ENCODE measurements at regions not wholly inside any gene's neighbourhood (a gene's known extent, or its start where the extent isn't known, plus 50 kb on each side); places are given as distances from the start of the nearest gene placed in this dataset.

DNA sequence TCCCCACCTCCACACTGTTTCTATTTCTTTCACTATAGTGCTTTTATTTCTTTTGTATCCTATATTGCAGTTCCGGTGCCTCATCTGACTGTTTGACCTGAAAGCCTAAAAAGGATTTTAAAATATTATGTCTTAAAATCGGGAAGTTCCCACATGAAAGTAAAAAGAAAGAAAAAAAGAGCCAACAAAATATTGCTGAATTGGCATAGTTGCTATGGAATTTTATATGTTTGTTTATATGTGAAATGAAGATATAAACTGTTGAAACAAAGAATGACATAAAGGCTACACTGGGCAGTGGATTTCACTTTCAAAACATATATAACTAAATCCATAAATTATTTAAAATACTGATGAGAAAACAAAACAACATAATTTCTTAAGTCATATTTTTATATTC is 1383.7 kb downstream of the C4orf33 start:
- DNase-seq (ENCODE audit: low read depth in 2 of 2) = no peak

GRCh38 chr4:130484826-130485225 is 1388.9 kb downstream of the C4orf33 start:
- DNase-seq (ENCODE audit: low read depth in 2 of 2) = no peak

DNA sequence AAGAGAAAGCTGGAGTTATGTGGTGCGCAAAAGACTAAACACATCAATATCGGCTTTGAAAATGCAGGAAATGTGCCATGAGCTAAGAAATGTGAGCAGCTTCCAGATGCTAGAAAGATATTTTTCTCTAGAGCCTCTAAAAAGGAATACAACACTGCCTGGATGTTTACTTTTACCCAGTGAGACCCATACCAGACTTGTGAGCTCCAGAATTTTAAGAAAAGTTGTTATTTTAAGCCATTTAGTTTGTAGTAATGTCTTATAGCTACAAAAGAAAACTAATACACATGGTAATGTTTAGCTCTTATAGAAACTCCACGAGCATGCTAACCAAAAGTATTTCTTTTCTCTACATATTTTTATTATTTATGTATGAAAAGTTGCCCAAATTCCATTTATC is 1389.4 kb downstream of the C4orf33 start:
- no peak for DNase-seq (ENCODE audit: low read depth in 2 of 2)

GRCh38 chr4:130486186-130486585 is 1390.2 kb downstream of the C4orf33 start:
- no peak for DNase-seq (ENCODE audit: low read depth in 2 of 2)

GRCh38 chr4:130486841-130487240 is 1390.9 kb downstream of the C4orf33 start:
- no peak for DNase-seq (ENCODE audit: low read depth in 2 of 2)

DNA sequence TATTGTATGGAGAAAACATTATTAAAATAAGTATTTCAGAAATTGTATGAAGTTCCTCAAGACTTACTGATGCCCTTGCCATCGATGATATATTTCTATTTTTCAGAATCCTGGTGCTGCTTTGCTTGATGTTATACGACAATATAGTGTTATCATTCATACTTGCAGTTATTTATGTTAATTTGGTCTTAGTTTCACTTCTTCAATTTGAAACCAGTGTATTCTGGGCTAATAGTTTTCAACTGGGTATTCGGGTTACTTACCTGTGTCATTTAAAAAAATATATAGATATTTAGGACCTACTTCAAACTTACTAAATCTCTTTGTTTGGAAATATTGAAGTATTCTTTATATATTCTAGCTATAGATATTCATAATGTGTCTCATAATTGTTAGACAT is 1414.7 kb downstream of the C4orf33 start:
- no peak for DNase-seq (ENCODE audit: low read depth in 2 of 2)

- DNase-seq (ENCODE audit: low read depth in 2 of 2) = no peak
These were observed 1415.8 kb downstream of the C4orf33 start for GRCh38 chr4:130511776-130512175.

DNA sequence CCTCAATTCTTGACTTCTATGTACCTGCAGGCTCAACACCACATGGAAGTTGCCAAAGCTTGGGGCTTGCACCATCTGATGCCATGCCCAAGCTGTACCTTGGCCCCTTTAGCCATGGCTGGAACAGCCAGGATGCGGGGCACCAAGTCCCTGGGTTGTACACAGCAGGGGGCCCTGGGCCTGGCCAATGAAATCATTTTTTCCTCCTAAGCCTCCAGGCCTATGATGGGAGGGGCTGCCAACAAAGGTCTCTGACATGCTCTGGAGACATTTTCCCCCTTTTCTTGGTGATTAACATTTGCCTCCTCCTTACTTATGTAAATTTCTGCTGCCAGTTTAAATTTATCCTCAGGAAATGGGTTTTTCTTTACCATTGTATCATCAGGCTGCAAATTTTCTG is 1428.1 kb downstream of the C4orf33 start:
- no peak for DNase-seq (ENCODE audit: low read depth in 2 of 2)

DNA sequence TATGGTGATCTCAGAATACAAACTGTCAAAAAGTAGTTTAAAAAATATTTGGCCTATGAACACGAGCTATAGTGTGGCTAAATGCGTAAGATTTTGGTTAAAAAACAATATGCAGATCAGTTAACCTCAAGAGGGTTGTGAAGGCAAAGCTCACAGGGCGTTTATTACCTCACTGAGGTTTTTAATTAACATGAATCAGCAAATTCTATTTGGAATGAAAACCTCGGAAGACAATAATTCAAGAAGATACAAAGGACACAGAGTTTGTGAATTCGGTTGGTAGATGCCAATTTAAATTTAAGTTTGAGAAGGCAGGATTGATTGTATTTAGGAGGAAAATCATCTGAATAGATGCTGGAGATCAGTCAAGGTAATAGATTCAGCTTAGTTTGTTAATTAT is 1434.6 kb downstream of the C4orf33 start:
- no peak for DNase-seq (ENCODE audit: low read depth in 2 of 2)

GRCh38 chr4:130534651-130535050 is 1438.7 kb downstream of the C4orf33 start:
- no peak for DNase-seq (ENCODE audit: low read depth in 2 of 2)

DNA sequence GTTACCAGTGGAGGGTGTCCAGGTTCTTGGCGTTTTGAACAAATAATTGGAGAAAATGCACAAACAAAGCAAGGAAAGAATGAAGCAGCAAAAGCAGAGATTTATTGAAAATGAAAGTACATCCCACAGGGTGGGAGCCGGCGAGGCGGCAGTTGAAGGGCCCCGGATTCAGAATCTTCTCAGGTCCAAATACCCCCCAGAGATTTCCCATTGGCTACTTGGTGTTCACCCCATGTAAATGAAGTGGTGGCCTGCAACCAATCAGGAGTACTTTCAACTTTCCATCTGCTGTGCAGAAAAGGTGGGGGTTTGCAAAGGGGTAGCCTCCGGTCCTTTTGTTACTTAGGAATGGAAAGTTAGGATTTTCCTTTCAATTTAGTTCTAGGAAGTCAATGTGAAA is 1447.0 kb downstream of the C4orf33 start:
- DNase-seq (ENCODE audit: low read depth in 2 of 2) = no peak

DNA sequence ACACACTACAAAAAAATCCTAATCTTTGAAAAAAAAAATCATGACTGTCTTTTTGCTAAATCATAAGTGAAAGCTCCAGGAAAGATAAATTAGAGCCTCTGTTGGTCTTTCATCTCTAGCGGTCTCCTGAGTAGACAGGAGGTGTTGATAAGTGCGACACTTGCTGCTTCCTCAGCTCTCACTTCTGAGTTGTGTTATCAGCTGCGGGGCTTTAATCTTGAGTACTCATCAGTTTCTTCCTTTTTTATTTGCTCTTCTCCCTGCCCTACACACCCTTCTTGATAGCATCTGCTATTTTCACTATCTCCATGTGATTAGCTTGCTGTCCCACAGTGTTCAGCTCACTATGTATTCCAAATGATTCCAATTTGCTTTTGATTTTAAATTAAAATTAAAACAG is 1449.2 kb downstream of the C4orf33 start:
- no peak for DNase-seq (ENCODE audit: low read depth in 2 of 2)

GRCh38 chr4:130545596-130545995 is 1449.6 kb downstream of the C4orf33 start:
- DNase-seq (ENCODE audit: low read depth in 2 of 2) = no peak

DNA sequence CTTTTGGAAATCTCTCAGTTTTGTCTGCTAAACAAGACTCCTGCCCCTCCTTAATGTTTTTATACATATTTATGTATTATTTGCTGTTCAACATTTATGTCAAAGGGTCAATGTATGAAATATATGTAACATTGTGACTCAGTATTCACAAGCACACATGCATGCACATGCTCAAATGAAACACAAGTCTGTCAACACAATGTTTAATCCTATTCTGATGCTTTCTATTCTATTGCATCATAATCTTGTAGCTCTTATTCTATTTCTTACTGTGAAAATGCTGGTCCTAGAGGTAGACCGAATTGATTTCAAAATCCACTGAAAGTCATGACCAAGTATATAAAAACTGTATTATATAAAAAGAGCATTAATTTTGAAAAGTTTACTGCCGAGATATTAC is 1463.3 kb downstream of the C4orf33 start:
- DNase-seq (ENCODE audit: low read depth in 2 of 2) = no peak

DNA sequence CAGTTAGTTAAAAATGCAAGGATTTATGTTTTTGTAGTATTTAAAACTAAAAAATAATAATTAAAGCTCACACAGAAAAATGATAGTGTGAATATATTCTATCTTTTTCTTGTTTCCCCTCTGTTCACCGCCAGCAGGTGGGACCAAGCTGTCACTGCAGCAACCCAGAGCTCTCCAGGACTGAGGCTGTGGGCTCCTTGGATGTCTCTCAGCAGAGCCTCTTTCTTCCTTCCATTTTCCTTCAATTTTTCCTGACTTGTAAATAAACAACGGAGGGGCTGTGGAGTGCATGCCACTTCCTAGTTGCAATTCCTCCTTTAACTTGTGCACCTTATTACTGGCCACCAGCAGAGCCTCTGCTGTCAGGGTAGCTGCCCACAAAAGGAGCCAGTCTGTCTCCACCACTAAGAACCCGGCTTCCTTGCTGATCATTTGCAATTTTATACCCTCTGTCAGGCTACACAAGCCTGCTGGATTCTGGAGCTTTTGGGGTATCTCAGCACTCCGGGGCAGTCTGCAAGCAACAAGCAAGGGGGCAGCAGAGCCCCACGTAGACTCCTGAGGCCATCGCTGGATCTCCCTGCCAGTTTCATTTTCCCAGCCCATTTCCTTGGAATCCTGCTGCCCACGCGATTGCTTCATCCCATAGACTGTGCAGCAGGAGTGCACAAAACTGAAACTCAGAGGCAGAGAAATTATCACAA is 1467.4 kb downstream of the C4orf33 start:
- no peak for DNase-seq (ENCODE audit: low read depth in 2 of 2)

GRCh38 chr4:130563889-130564418 is 1468.0 kb downstream of the C4orf33 start:
- DNase-seq (ENCODE audit: low read depth in 2 of 2) = no peak

- DNase-seq (ENCODE audit: low read depth in 2 of 2) = no peak
These were observed 1472.8 kb downstream of the C4orf33 start for GRCh38 chr4:130568746-130569145.

DNA sequence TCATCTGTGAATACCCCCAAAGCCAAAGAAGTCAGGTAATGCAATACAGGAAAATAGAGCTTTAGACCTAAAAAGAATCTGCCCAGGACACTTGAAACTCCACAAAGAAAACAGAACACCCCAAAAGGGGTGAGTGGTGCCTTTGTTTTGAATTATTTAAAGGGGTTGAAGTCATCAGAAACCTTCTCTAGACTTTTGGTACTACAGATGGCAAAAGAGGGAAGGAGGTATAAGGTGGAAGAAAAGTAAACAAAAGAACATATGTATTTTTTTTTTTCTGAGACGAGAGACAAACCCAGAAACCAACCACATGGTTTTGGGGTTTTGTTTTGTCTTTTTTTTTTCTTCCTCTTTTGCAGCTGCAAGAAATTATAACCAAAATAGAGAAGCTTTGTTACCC is 1477.8 kb downstream of the C4orf33 start:
- no peak for DNase-seq (ENCODE audit: low read depth in 2 of 2)

- no peak for DNase-seq (ENCODE audit: low read depth in 2 of 2)
These were observed 1478.3 kb downstream of the C4orf33 start for GRCh38 chr4:130574215-130574614.

GRCh38 chr4:130576218-130576617 is 1480.3 kb downstream of the C4orf33 start:
- DNase-seq (ENCODE audit: low read depth in 2 of 2) = no peak

DNA sequence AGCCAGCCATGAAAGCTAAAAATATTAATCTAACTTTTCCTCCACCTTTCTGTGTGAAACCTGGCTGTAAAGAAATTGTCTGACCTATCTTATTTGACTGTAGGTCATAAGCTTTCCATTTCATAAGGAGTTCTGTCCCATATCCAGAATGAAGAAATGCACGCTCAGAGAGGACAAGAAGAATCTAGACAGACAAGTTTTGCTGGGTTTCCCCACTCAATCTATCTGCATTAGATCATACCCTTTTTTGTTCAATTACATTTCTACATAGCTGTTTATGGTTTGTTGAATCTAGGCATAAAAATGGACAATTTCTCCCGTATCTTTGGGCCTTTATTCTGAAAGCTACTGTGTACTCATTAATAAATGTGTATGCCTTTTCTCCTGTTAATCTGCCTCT is 1495.1 kb downstream of the C4orf33 start:
- no peak for DNase-seq (ENCODE audit: low read depth in 2 of 2)

GRCh38 chr4:130600706-130601105 is 1504.8 kb downstream of the C4orf33 start:
- DNase-seq (ENCODE audit: low read depth in 2 of 2) = no peak

DNA sequence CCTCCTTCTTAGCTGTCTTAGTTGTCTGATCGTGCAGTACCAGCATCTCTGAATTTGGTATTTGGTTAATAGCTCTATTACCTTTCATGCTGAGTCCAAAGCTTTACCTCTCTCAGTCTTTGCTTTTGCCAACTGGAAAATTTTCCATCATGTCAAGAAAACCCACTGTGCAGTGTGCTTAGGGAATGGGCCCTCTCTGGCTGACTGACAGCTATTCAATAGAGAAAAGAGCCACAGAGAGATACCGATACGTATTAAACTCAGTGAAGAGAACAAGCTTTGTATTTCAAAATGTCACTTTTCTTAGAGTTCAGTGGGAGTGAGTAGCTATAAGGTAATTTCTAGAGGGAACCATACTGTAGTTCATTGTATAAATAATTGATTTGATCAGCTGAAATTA is 1507.1 kb downstream of the C4orf33 start:
- DNase-seq (ENCODE audit: low read depth in 2 of 2) = no peak

DNA sequence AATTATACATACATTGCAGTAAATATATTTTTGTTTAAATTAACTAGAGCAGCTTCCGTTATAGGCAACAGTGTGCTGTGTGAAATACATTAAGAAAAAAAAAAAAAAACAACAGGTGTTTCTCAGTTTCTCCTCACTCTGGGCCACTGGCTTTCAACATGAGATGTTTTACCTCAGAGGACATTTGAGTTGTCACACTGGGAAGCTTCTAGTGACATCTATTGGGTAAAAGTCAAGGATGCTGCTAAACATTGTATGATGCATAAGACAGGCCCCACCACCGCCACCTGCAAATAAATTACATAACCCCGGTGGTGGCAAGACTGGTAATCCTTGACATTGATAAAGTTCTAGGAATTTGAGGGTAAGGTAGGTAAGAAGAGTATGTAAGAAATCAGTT is 1512.2 kb downstream of the C4orf33 start:
- no peak for DNase-seq (ENCODE audit: low read depth in 2 of 2)

Measured in stimulated activated CD8-positive, alpha-beta memory T cell treated with anti-CD3 and anti-CD28 coated beads, Interleukin-15, amount 100 ng/mL, for 48 hours (primary cell).